ENCODE measurements at regions not wholly inside any gene's neighbourhood (a gene's known extent, or its start where the extent isn't known, plus 50 kb on each side); places are given as distances from the start of the nearest gene placed in this dataset.

DNA sequence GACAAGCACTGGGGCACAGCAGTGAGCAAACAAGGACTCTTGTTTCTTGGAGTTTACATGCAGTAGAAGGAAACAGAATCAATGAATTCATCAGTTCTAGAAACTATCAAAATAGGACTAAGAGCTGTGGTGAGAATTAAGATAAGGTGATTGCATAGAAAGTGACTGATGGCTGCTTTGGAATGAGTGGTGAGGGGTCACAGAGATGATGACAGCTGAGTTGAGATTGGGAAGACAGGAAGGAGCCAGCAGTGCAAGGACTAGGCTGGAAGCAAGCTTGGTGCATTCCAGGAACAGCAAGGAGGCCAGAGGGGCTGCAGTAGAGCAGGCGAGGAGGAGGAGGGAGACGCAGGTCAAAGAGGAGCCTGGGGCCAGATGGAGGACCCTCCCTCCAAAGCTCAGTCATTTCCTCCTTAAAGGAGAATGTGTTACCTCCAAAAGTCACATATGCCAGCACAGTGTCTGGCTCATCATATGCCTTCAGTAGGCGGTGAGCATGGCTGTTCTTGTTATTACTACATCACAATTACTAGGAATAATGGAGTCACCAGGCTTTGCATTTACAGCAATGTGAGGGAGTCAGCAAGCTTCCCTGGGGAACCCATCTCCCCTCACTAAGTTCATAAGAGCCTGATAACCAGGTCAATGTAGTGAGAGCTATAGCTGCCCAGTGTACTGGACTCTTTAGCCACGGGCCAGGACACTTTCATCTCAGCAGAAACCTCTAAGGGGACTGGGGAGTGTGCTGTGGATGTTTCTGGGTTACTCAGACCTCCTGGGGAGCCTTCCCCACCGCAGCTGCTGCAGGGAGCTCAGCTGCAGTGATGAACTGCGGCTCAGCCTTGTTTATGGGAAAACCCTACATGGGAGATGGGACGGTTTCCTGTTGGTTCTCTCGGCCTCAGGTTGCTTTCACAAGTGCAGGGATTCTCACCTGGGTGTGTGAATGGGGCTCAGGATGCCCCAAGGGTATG is 157.2 kb downstream of the SEC14L1 start:
- ATAC-seq (ENCODE audit: low FRiP score) (no peak), DNase-seq (no peak)
- no peaks in the 10 kb centered on the region for H3K36me3 ChIP-seq (ENCODE audit: control insufficient read depth in 1 of 2, insufficient read depth in 2 of 2, low read length in 1 of 2)
- H3K4me1 ChIP-seq (ENCODE audit: control insufficient read depth in 1 of 2, insufficient read depth in 2 of 2, low read length in 2 of 2): no peaks in the 10 kb centered on the region
- no peak overlapping the region for H3K4me3 ChIP-seq (ENCODE audit: low read length in 2 of 2)
- 96 to 98% methylated on average over 8 of the region's 8 CpGs for WGBS, 2 donors
- no peak overlapping the region for H3K27ac ChIP-seq (ENCODE audit: low read depth in 1 of 2, low read length in 2 of 2)
- no peaks in the 10 kb centered on the region for H3K27me3 ChIP-seq (ENCODE audit: control insufficient read depth in 1 of 2, insufficient read depth in 2 of 2, low read length in 1 of 2)
- peaks cover 2% of the 10 kb centered on the region for H3K9me3 ChIP-seq (ENCODE audit: control insufficient read depth, low read length)
- intact Hi-C loops (cut with DNase I): no loop called here

- no peak for DNase-seq
- Histone ChIP-seq H3K4me1 (ENCODE audit: control insufficient read depth in 1 of 2, insufficient read depth in 2 of 2, low read length in 2 of 2) (no peaks in the 10 kb centered on the region), H3K36me3 (ENCODE audit: control insufficient read depth in 1 of 2, insufficient read depth in 2 of 2, low read length in 1 of 2) (no peaks in the 10 kb centered on the region), H3K27me3 (ENCODE audit: control insufficient read depth in 1 of 2, insufficient read depth in 2 of 2, low read length in 1 of 2) (no peaks in the 10 kb centered on the region), H3K4me3 (ENCODE audit: low read length in 2 of 2) (no peak overlapping the region), H3K9me3 (ENCODE audit: control insufficient read depth, low read length) (peaks cover 2% of the 10 kb centered on the region), H3K27ac (ENCODE audit: low read depth in 1 of 2, low read length in 2 of 2) (no peak overlapping the region)
- intact Hi-C loops (cut with DNase I): no loop called here
- 98 to 99% methylated on average over 5 of the region's 5 CpGs for WGBS, 2 donors
- no peak for ATAC-seq (ENCODE audit: low FRiP score)
Measured at GRCh38 chr17:77298811-77299210, 158.0 kb downstream of the SEC14L1 start.

- H3K4me3 ChIP-seq (ENCODE audit: low read length in 2 of 2): no peak overlapping the region
- H3K36me3 ChIP-seq (ENCODE audit: control insufficient read depth in 1 of 2, insufficient read depth in 2 of 2, low read length in 1 of 2): no peaks in the 10 kb centered on the region
- WGBS, 2 donors: 89 to 93% methylated on average over 6 of the region's 6 CpGs
- DNase-seq: no peak
- no peaks in the 10 kb centered on the region for H3K4me1 ChIP-seq (ENCODE audit: control insufficient read depth in 1 of 2, insufficient read depth in 2 of 2, low read length in 2 of 2)
- no peaks in the 10 kb centered on the region for H3K27me3 ChIP-seq (ENCODE audit: control insufficient read depth in 1 of 2, insufficient read depth in 2 of 2, low read length in 1 of 2)
- no peak for ATAC-seq (ENCODE audit: low FRiP score)
- intact Hi-C loops (cut with DNase I): no loop called here
- peaks cover 2% of the 10 kb centered on the region for H3K9me3 ChIP-seq (ENCODE audit: control insufficient read depth, low read length)
- no peak overlapping the region for H3K27ac ChIP-seq (ENCODE audit: low read depth in 1 of 2, low read length in 2 of 2)
Measured at GRCh38 chr17:77299256-77300015, 158.7 kb downstream of the SEC14L1 start.

- no peak for DNase-seq
- no peak overlapping the region for H3K4me3 ChIP-seq (ENCODE audit: low read length in 2 of 2)
- no peaks in the 10 kb centered on the region for H3K4me1 ChIP-seq (ENCODE audit: control insufficient read depth in 1 of 2, insufficient read depth in 2 of 2, low read length in 2 of 2)
- intact Hi-C loops (cut with DNase I): no loop called here
- H3K27me3 ChIP-seq (ENCODE audit: control insufficient read depth in 1 of 2, insufficient read depth in 2 of 2, low read length in 1 of 2): no peaks in the 10 kb centered on the region
- 78 to 83% methylated on average over 4 of the region's 4 CpGs for WGBS, 2 donors
- H3K27ac ChIP-seq (ENCODE audit: low read depth in 1 of 2, low read length in 2 of 2): no peak overlapping the region
- no peak for ATAC-seq (ENCODE audit: low FRiP score)
- H3K36me3 ChIP-seq (ENCODE audit: control insufficient read depth in 1 of 2, insufficient read depth in 2 of 2, low read length in 1 of 2): no peaks in the 10 kb centered on the region
- peaks cover 2% of the 10 kb centered on the region for H3K9me3 ChIP-seq (ENCODE audit: control insufficient read depth, low read length)
Measured at GRCh38 chr17:77300016-77300686, 159.4 kb downstream of the SEC14L1 start.

- no peaks in the 10 kb centered on the region for H3K27me3 ChIP-seq (ENCODE audit: control insufficient read depth in 1 of 2, insufficient read depth in 2 of 2, low read length in 1 of 2)
- no peak overlapping the region for H3K27ac ChIP-seq (ENCODE audit: low read depth in 1 of 2, low read length in 2 of 2)
- no peaks in the 10 kb centered on the region for H3K4me1 ChIP-seq (ENCODE audit: control insufficient read depth in 1 of 2, insufficient read depth in 2 of 2, low read length in 2 of 2)
- H3K36me3 ChIP-seq (ENCODE audit: control insufficient read depth in 1 of 2, insufficient read depth in 2 of 2, low read length in 1 of 2): no peaks in the 10 kb centered on the region
- intact Hi-C loops (cut with DNase I): no loop called here
- 93 to 94% methylated on average over 8 of the region's 8 CpGs for WGBS, 2 donors
- no peak for ATAC-seq (ENCODE audit: low FRiP score)
- H3K4me3 ChIP-seq (ENCODE audit: low read length in 2 of 2): no peak overlapping the region
- peaks cover 2% of the 10 kb centered on the region for H3K9me3 ChIP-seq (ENCODE audit: control insufficient read depth, low read length)
- DNase-seq: no peak
Measured at GRCh38 chr17:77301694-77302266, 161.0 kb downstream of the SEC14L1 start.

- Histone ChIP-seq H3K9me3 (ENCODE audit: control insufficient read depth, low read length) (peaks cover 2% of the 10 kb centered on the region), H3K27me3 (ENCODE audit: control insufficient read depth in 1 of 2, insufficient read depth in 2 of 2, low read length in 1 of 2) (no peaks in the 10 kb centered on the region), H3K4me3 (ENCODE audit: low read length in 2 of 2) (no peak overlapping the region), H3K4me1 (ENCODE audit: control insufficient read depth in 1 of 2, insufficient read depth in 2 of 2, low read length in 2 of 2) (no peaks in the 10 kb centered on the region), H3K27ac (ENCODE audit: low read depth in 1 of 2, low read length in 2 of 2) (no peak overlapping the region), H3K36me3 (ENCODE audit: control insufficient read depth in 1 of 2, insufficient read depth in 2 of 2, low read length in 1 of 2) (no peaks in the 10 kb centered on the region)
- intact Hi-C loops (cut with DNase I): no loop called here
- DNase-seq (no peak), ATAC-seq (ENCODE audit: low FRiP score) (no peak)
- WGBS, 2 donors: 96 to 97% methylated on average over 8 of the region's 8 CpGs
Measured at GRCh38 chr17:77302682-77303081, 161.9 kb downstream of the SEC14L1 start.

DNA sequence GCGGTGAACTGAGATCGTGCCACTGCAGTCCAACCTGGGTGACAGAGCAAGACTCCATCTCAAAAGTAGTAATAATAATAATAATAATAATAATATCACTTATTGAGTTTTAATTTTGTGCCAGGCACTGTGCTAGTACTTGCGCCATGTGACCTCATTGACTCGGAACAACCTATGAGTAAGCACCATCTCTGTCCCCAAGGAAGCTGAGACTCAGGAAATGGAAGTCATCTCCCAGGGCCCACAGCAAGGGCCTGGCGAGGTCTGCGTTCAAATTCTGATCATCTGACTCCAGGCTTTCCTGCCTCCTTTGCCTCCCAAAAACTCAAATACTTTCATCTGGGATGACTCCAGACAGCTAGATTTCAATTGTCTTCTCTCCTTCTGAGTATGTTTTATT is 162.9 kb downstream of the SEC14L1 start:
- ATAC-seq (ENCODE audit: low FRiP score) (no peak), DNase-seq (no peak)
- no peaks in the 10 kb centered on the region for H3K36me3 ChIP-seq (ENCODE audit: control insufficient read depth in 1 of 2, insufficient read depth in 2 of 2, low read length in 1 of 2)
- no peaks in the 10 kb centered on the region for H3K4me1 ChIP-seq (ENCODE audit: control insufficient read depth in 1 of 2, insufficient read depth in 2 of 2, low read length in 2 of 2)
- H3K4me3 ChIP-seq (ENCODE audit: low read length in 2 of 2): no peak overlapping the region
- H3K27ac ChIP-seq (ENCODE audit: low read depth in 1 of 2, low read length in 2 of 2): no peak overlapping the region
- 96% methylated on average over 6 of the region's 6 CpGs for WGBS, 2 donors
- peaks cover 2% of the 10 kb centered on the region for H3K9me3 ChIP-seq (ENCODE audit: control insufficient read depth, low read length)
- intact Hi-C loops (cut with DNase I): no loop called here
- no peaks in the 10 kb centered on the region for H3K27me3 ChIP-seq (ENCODE audit: control insufficient read depth in 1 of 2, insufficient read depth in 2 of 2, low read length in 1 of 2)

DNA sequence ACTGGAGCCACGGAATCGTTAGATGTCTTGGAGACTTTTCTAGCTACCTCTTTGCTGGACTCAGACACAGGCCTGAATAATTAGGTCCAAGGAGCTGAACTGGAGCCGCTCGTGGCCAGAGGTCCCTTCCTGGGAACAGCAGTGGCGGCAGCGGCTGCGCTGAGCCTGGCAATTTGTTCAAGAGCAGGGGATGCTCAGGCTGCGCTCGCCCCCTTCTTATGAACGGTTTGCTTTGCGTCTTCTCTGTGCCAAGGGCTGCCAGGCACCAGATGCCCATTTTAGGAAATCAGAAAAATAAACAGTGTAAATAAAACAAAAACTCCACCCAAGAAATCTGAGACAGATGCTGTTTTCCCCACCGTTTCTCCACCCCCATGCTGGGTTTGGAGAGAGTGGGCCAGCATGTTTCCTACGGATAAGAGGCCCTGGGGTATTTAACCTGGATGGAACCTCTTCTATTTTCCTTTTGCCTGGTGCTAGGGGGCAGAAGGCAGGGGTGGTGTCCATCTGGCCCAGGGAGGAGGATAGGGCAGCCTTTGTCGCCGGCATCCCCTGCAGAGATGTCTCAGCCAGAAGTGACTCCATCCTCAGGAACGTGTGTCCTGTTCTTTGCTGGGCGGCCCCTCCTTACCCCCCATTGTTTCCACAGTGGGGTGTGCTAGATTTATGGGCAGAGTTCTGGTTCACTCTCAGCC is 163.4 kb downstream of the SEC14L1 start:
- H3K36me3 ChIP-seq (ENCODE audit: control insufficient read depth in 1 of 2, insufficient read depth in 2 of 2, low read length in 1 of 2): no peaks in the 10 kb centered on the region
- H3K27ac ChIP-seq (ENCODE audit: low read depth in 1 of 2, low read length in 2 of 2): no peak overlapping the region
- intact Hi-C loops (cut with DNase I): no loop called here
- no peaks in the 10 kb centered on the region for H3K27me3 ChIP-seq (ENCODE audit: control insufficient read depth in 1 of 2, insufficient read depth in 2 of 2, low read length in 1 of 2)
- DNase-seq (no peak), ATAC-seq (ENCODE audit: low FRiP score) (no peak)
- H3K4me1 ChIP-seq (ENCODE audit: control insufficient read depth in 1 of 2, insufficient read depth in 2 of 2, low read length in 2 of 2): no peaks in the 10 kb centered on the region
- H3K9me3 ChIP-seq (ENCODE audit: control insufficient read depth, low read length): no peaks in the 10 kb centered on the region
- WGBS, 2 donors: 92 to 93% methylated on average over 17 of the region's 17 CpGs
- H3K4me3 ChIP-seq (ENCODE audit: low read length in 2 of 2): no peak overlapping the region
